GM20000 (cell line): ENCODE measurements at regions not wholly inside any gene's neighbourhood (a gene's known extent, or its start where the extent isn't known, plus 50 kb on each side); places are given as distances from the start of the nearest gene placed in this dataset.

Experiments used
- DNase-seq: peaks from one replicate; pipeline ENCODE4 v3.0.0; 2012; ENCODE audit warnings: low spot score
- CTCF ChIP-seq: IDR thresholded peaks from 2 replicates; pipeline ENCODE4 v1.5.1; 2012; ENCODE audit warnings: mild to moderate bottlenecking, control low read depth; ENCODE audit errors: extremely low read depth, missing control alignments

DNA sequence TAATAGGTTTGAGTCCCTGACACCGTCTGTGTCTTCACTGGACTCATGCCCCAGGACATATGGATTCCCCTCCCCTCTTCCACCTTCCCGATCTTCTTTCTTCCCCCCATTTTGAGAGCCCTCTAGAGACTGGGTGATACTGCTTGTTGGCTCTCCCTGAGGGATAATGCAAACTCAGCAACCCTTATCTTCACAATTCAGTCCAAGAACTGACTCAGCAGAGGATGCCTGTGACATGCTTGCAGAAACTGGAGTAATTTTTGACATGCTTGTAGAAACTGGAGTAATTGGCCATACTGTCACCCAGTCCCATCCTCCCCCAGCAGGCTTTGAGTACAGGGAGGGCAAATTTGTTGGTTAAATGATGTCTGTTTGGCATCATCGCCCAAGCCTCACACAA, 127.6 kb upstream of the CTTNBP2NL start:
- no peak for DNase-seq

GRCh38 chr1:112271270-112271669, 124.7 kb upstream of the CTTNBP2NL start:
- DNase-seq = no peak
- no peak for TF ChIP-seq CTCF

More for the DNA sequence above, 127.6 kb upstream of the CTTNBP2NL start:
- TF ChIP-seq CTCF = no peak

DNA sequence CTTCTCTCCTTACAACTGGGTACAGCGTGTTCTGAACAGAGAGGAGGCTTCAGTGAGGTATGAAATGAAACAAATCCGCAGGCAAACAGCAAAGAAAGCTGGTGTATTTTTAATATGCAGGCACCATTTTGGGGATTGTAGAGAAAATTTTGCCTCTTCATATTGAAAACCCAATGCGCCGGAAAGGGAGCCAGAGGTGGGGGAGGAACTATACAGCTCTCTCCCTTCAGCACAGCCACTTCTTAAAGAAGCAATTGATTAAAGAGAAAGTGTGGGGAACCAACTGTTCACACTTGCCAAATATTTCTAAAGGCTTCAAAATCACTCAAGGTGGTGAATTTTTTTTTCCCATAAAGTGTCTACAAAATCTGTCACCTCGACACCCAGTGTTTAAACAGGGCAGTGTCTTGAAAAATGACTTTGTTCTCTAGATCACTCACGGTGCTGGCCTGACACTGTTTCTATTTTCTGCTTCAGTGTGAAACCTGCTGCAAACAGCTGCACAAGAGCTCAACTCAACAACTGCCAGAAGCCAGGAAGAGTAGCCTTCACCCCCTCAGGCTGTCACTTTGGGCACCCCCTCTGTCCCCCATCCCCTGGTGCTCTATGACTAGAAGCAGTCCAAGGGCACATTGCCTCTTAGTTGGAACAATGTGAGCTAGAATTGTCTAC, 123.8 kb upstream of the CTTNBP2NL start:
- no peak for TF ChIP-seq CTCF
- DNase-seq = no peak

DNA sequence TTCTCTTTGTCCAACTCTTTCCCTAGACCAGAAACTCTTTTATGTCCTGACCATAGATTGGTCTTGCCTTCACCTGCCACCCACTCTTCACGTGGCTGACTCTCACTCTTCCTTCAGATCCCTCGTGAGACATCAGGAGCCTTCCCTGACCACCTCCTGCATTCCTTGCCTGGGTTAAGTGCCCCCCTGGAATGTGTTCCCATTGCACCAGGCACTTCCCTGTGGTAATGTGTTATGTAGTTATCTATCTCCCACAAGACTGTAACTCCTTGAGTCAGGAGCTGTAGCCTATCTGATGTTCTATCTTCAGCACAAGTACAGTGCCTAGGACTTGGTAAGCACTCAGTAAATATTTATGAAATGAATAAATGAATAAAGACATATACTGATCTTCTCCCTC, 111.2 kb upstream of the CTTNBP2NL start:
- TF ChIP-seq CTCF = no peak
- DNase-seq = no peak

DNA sequence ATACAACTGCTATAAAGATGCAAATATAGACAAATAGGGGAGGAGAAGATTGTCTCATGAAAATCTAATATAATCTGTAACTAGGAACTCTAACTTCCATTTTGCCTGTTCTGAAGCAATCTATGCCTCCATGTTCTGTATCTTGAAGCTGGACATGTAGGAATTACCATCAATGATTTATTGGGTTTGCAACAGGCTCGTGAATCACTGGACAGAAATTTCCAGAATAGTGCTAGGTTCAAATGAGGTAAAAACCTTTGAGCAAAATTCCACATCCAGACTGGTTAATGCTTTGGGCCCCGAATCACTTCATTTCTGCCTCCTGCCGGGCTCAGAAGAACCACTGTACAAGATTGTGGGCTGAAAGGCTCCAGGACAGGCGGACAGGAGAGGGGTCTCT, 110.7 kb upstream of the CTTNBP2NL start:
- no peak for TF ChIP-seq CTCF
- DNase-seq = no peak

- no peak for DNase-seq
- TF ChIP-seq CTCF = no peak
These were observed 110.3 kb upstream of the CTTNBP2NL start for GRCh38 chr1:112285746-112286145.

- no peak for TF ChIP-seq CTCF
- DNase-seq = no peak
These were observed 99.1 kb upstream of the CTTNBP2NL start for GRCh38 chr1:112296908-112297307.
